Liver (tissue), 8 donors: ENCODE measurements at regions not wholly inside any gene's neighbourhood (a gene's known extent, or its start where the extent isn't known, plus 50 kb on each side); places are given as distances from the start of the nearest gene placed in this dataset.

Experiments used
- DNase-seq: peaks from one replicate; pipeline ENCODE4 v3.0.0-alpha.2; 2017; ENCODE audit warnings: low spot score
- H3K27ac ChIP-seq, 2 donors: one replicate each; pipeline ENCODE4 v1.7.0; 2013; ENCODE audit warnings: inconsistent platforms in 2 of 2, low read length in 2 of 2, control low read depth in 1 of 2, low read depth in 1 of 2, mild to moderate bottlenecking in 1 of 2
- H3K27me3 ChIP-seq, 4 donors: one replicate each; pipeline versions ENCODE4 v1.6.1 to v1.7.0; 2013; ENCODE audit warnings: low read length in 3 of 4, inconsistent platforms in 1 of 4, mild to moderate bottlenecking in 1 of 4, moderate library complexity in 1 of 4; ENCODE audit not compliant: control insufficient read depth in 4 of 4, insufficient read depth in 4 of 4
- H3K36me3 ChIP-seq, 4 donors: one replicate each; pipeline versions ENCODE4 v1.6.1 to v1.7.0; 2013; ENCODE audit warnings: low read length in 3 of 4, mild to moderate bottlenecking in 3 of 4, low read depth in 1 of 4, moderate library complexity in 1 of 4; ENCODE audit not compliant: control insufficient read depth in 4 of 4, insufficient read depth in 3 of 4
- H3K4me1 ChIP-seq, 4 donors: one replicate each; pipeline versions ENCODE4 v1.6.1 to v1.7.0; 2013; ENCODE audit warnings: low read length in 3 of 4, mild to moderate bottlenecking in 3 of 4, moderate library complexity in 1 of 4; ENCODE audit not compliant: control insufficient read depth in 4 of 4, insufficient read depth in 4 of 4
- H3K4me3 ChIP-seq, 3 donors: one replicate each; pipeline versions ENCODE4 v1.6.1 to v1.7.0; 2013; ENCODE audit warnings: low read length in 3 of 3, control low read depth in 1 of 3, low read depth in 1 of 3, mild to moderate bottlenecking in 1 of 3
- H3K9ac ChIP-seq, 2 donors: one replicate each; pipeline ENCODE4 v1.7.0; 2013; ENCODE audit warnings: low read length in 2 of 2, mild to moderate bottlenecking in 2 of 2, moderate library complexity in 2 of 2, control low read depth in 1 of 2, low read depth in 1 of 2
- H3K9me3 ChIP-seq, 4 donors: one replicate each; pipeline versions ENCODE4 v1.6.1 to v1.7.0; 2013; ENCODE audit warnings: low read length in 3 of 4; ENCODE audit not compliant: control insufficient read depth in 4 of 4
- EGR1 ChIP-seq, 2 donors: IDR thresholded peaks; 2 replicates each; pipeline ENCODE4 v1.6.1; 2016 to 2018; ENCODE audit warnings: antibody characterized with exemption in 2 of 2, low read depth in 2 of 2
- FOXA1 ChIP-seq: IDR thresholded peaks from 2 replicates; pipeline ENCODE4 v1.6.1; 2016; ENCODE audit warnings: antibody characterized with exemption
- FOXA2 ChIP-seq: IDR thresholded peaks from 2 replicates; pipeline ENCODE4 v1.6.1; 2016; ENCODE audit warnings: antibody characterized with exemption
- GABPA ChIP-seq, 2 donors: IDR thresholded peaks in 1 of 2; conservative IDR thresholded peaks in 1 of 2; 2 replicates each; pipeline ENCODE4 v1.6.1; 2016; ENCODE audit warnings: antibody characterized with exemption in 2 of 2, mild to moderate bottlenecking in 1 of 2, moderate library complexity in 1 of 2
- HNF4A ChIP-seq, 2 donors: conservative IDR thresholded peaks; 2 replicates each; pipeline ENCODE4 v1.6.1; 2016; ENCODE audit warnings: antibody characterized with exemption in 2 of 2, mild to moderate bottlenecking in 2 of 2
- HNF4G ChIP-seq: IDR thresholded peaks from 2 replicates; pipeline ENCODE4 v1.6.1; 2016; ENCODE audit warnings: antibody characterized with exemption
- JUND ChIP-seq, 2 donors: IDR thresholded peaks; 2 replicates each; pipeline ENCODE4 v1.6.1; 2016; ENCODE audit warnings: antibody characterized with exemption in 2 of 2
- NR2F2 ChIP-seq: IDR thresholded peaks from 2 replicates; pipeline ENCODE4 v1.6.1; 2016; ENCODE audit warnings: antibody characterized with exemption
- RAD21 ChIP-seq, 2 donors: IDR thresholded peaks; 2 replicates each; pipeline ENCODE4 v1.6.1; 2016; ENCODE audit warnings: antibody characterized with exemption in 2 of 2, mild to moderate bottlenecking in 2 of 2
- RXRA ChIP-seq, 2 donors: IDR thresholded peaks; 2 replicates each; pipeline ENCODE4 v1.6.1; 2017 to 2018; ENCODE audit warnings: antibody characterized with exemption in 2 of 2, mild to moderate bottlenecking in 1 of 2
- SP1 ChIP-seq: IDR thresholded peaks from 2 replicates; pipeline ENCODE4 v1.6.1; 2018; ENCODE audit warnings: antibody characterized with exemption, mild to moderate bottlenecking
- TAF1 ChIP-seq: conservative IDR thresholded peaks from 2 replicates; pipeline ENCODE4 v1.6.1; 2016; ENCODE audit warnings: antibody characterized with exemption, mild to moderate bottlenecking
- YY1 ChIP-seq: IDR thresholded peaks from 2 replicates; pipeline ENCODE4 v1.6.1; 2016; ENCODE audit warnings: antibody characterized with exemption, mild to moderate bottlenecking
- WGBS: extraction: QIAGEN DNeasy Blood & Tissue Kit; methylation state at CpG from one replicate; pipeline ENCODE4 v1.1.7; 2013; 5-methylcytosine and 5-hydroxymethylcytosine counted together
- TF ChIP-seq, protein P1 (sequence below): IDR thresholded peaks from 2 replicates; pipeline ENCODE4 v1.6.1; 2016; ENCODE audit warnings: antibody characterized with exemption
- TF ChIP-seq, protein P2 (sequence below): IDR thresholded peaks from 2 replicates; pipeline ENCODE4 v1.6.1; 2016; ENCODE audit warnings: antibody characterized with exemption
- TF ChIP-seq, protein P3 (sequence below): IDR thresholded peaks from 2 replicates; pipeline ENCODE4 v1.6.1; 2016; ENCODE audit warnings: antibody characterized with exemption, mild to moderate bottlenecking
- TF ChIP-seq, protein P4 (sequence below): IDR thresholded peaks from 2 replicates; pipeline ENCODE4 v1.6.1; 2016; ENCODE audit warnings: antibody characterized with exemption
- TF ChIP-seq, protein P5 (sequence below): fragments of 150-350 bp; IDR thresholded peaks from 2 replicates; pipeline ENCODE4 v1.5.1; 2017; ENCODE audit warnings: improper control_type of control experiment, low read depth, low read length; ENCODE audit not compliant: missing input control
- donor health status: healthy.
- donor health status: healthy.
- donor health status: healthy.
- donor health status: healthy.
- donor health status: healthy.

DNA sequence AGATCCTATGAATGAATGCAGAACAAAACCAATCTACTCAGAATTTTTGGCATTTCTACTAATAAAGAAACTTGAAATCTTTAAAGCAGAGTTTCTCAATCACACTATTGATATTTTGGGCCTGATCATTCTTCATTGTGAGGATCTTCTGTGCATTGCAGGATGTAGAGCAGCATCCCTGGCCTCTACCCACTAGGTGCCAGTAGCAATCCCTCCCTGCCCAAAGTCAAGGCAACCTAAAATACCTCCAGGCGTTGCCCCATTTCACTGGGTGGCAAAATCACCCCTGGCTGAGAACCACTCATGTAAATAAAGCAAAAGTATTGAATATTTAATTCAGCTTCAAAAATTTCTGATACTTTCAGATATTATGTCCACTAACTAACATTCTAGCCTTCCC lies 213.0 kb downstream of the SP3 start:
- H3K4me3 ChIP-seq: no peak overlapping the region
- no peaks in the 10 kb centered on the region for H3K27me3 ChIP-seq
- DNase-seq: no peak
- peaks cover 0 to 3% (median 0%) of the 10 kb centered on the region in 4 donors for H3K4me1 ChIP-seq
- 46% methylated on average over 1 of the region's 1 CpG for WGBS
- no peaks in the 10 kb centered on the region for H3K9me3 ChIP-seq
- no peak overlapping the region for H3K27ac ChIP-seq
- no peak overlapping the region for H3K9ac ChIP-seq
- H3K36me3 ChIP-seq: no peaks in the 10 kb centered on the region
- TF ChIP-seq, protein P1, sequence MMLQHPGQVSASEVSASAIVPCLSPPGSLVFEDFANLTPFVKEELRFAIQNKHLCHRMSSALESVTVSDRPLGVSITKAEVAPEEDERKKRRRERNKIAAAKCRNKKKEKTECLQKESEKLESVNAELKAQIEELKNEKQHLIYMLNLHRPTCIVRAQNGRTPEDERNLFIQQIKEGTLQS: no peak
- TF ChIP-seq RAD21 (IDR thresholded peaks at IDR 0.05): peak; percentile 11 to 23

DNA sequence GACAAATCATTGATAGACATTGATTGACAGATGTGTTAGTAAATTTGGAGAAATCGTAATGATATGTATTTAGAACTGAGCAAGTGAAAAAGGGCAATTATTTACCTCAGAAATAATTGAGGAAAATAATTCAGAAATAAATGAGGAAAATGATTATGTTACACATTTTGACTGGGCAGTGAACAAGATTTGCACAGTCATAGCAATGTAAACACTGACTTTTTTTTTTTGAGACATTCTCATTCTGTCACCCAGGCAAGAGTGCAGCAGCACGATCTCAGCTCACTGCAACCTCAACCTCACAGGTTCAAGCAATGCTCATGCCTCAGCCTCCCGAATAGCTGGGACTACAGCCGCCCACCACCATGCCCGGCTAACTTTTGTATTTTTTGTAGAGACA lies 211.7 kb downstream of the SP3 start:
- 92% methylated on average over 5 of the region's 5 CpGs for WGBS
- Histone ChIP-seq H3K4me3 (no peak overlapping the region), H3K9me3 (no peaks in the 10 kb centered on the region), H3K27ac (no peak overlapping the region), H3K36me3 (no peaks in the 10 kb centered on the region), H3K4me1 (peaks cover 0 to 3% (median 0%) of the 10 kb centered on the region in 4 donors), H3K27me3 (no peaks in the 10 kb centered on the region), H3K9ac (no peak overlapping the region)
- TF ChIP-seq, protein P2, sequence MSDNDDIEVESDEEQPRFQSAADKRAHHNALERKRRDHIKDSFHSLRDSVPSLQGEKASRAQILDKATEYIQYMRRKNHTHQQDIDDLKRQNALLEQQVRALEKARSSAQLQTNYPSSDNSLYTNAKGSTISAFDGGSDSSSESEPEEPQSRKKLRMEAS: no peak
- TF ChIP-seq RAD21 (IDR thresholded peaks at IDR 0.05): no peak
- TF ChIP-seq RXRA (IDR thresholded peaks at IDR 0.05): no peak
- no peak for TF ChIP-seq NR2F2
- no peak for TF ChIP-seq YY1
- TF ChIP-seq JUND (IDR thresholded peaks at IDR 0.05): no peak
- no peak for TF ChIP-seq FOXA1
- TF ChIP-seq, protein P3, sequence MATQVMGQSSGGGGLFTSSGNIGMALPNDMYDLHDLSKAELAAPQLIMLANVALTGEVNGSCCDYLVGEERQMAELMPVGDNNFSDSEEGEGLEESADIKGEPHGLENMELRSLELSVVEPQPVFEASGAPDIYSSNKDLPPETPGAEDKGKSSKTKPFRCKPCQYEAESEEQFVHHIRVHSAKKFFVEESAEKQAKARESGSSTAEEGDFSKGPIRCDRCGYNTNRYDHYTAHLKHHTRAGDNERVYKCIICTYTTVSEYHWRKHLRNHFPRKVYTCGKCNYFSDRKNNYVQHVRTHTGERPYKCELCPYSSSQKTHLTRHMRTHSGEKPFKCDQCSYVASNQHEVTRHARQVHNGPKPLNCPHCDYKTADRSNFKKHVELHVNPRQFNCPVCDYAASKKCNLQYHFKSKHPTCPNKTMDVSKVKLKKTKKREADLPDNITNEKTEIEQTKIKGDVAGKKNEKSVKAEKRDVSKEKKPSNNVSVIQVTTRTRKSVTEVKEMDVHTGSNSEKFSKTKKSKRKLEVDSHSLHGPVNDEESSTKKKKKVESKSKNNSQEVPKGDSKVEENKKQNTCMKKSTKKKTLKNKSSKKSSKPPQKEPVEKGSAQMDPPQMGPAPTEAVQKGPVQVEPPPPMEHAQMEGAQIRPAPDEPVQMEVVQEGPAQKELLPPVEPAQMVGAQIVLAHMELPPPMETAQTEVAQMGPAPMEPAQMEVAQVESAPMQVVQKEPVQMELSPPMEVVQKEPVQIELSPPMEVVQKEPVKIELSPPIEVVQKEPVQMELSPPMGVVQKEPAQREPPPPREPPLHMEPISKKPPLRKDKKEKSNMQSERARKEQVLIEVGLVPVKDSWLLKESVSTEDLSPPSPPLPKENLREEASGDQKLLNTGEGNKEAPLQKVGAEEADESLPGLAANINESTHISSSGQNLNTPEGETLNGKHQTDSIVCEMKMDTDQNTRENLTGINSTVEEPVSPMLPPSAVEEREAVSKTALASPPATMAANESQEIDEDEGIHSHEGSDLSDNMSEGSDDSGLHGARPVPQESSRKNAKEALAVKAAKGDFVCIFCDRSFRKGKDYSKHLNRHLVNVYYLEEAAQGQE: no peak
- TF ChIP-seq, protein P4, sequence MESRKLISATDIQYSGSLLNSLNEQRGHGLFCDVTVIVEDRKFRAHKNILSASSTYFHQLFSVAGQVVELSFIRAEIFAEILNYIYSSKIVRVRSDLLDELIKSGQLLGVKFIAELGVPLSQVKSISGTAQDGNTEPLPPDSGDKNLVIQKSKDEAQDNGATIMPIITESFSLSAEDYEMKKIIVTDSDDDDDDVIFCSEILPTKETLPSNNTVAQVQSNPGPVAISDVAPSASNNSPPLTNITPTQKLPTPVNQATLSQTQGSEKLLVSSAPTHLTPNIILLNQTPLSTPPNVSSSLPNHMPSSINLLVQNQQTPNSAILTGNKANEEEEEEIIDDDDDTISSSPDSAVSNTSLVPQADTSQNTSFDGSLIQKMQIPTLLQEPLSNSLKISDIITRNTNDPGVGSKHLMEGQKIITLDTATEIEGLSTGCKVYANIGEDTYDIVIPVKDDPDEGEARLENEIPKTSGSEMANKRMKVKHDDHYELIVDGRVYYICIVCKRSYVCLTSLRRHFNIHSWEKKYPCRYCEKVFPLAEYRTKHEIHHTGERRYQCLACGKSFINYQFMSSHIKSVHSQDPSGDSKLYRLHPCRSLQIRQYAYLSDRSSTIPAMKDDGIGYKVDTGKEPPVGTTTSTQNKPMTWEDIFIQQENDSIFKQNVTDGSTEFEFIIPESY: no peak
- no peak for TF ChIP-seq TAF1
- no peak for TF ChIP-seq FOXA2
- TF ChIP-seq, protein P1: no peak
- no peak for TF ChIP-seq GABPA (IDR thresholded peaks at IDR 0.05 in 1 of 2, conservative IDR thresholded peaks at IDR 0.05 in 1 of 2)
- no peak for TF ChIP-seq HNF4G
- no peak for TF ChIP-seq HNF4A (conservative IDR thresholded peaks at IDR 0.05)
- TF ChIP-seq, protein P5, sequence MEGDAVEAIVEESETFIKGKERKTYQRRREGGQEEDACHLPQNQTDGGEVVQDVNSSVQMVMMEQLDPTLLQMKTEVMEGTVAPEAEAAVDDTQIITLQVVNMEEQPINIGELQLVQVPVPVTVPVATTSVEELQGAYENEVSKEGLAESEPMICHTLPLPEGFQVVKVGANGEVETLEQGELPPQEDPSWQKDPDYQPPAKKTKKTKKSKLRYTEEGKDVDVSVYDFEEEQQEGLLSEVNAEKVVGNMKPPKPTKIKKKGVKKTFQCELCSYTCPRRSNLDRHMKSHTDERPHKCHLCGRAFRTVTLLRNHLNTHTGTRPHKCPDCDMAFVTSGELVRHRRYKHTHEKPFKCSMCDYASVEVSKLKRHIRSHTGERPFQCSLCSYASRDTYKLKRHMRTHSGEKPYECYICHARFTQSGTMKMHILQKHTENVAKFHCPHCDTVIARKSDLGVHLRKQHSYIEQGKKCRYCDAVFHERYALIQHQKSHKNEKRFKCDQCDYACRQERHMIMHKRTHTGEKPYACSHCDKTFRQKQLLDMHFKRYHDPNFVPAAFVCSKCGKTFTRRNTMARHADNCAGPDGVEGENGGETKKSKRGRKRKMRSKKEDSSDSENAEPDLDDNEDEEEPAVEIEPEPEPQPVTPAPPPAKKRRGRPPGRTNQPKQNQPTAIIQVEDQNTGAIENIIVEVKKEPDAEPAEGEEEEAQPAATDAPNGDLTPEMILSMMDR: no peak
- TF ChIP-seq EGR1 (IDR thresholded peaks at IDR 0.05; ENCODE audit: low read depth in 2 of 2): no peak
- TF ChIP-seq SP1: no peak
- no peak for DNase-seq
